PC-9 (cell line): ENCODE measurements at regions not wholly inside any gene's neighbourhood (a gene's known extent, or its start where the extent isn't known, plus 50 kb on each side); places are given as distances from the start of the nearest gene placed in this dataset.

Experiments used
- BruUV-seq: library from RNA; stranded (reverse); fragments of 400-500 nt; replicated peaks from 2 replicates; lab custom pipeline; 2021; lab: Mats Ljungman, UMichigan
- CTCF ChIA-PET: fragments of 300-600 bp; sonication (Branson Sonifier 250); formaldehyde crosslinking; loops from one replicate; lab custom pipeline; 2022; ENCODE audit warnings: antibody characterized with exemption; lab: Charles Lee
- POLR2A ChIA-PET: fragments of 300-600 bp; sonication (Branson Sonifier 250); formaldehyde crosslinking; loops from one replicate; lab custom pipeline; 2022; ENCODE audit warnings: antibody characterized with exemption; ENCODE audit not compliant: unreplicated experiment; lab: Charles Lee
- DNase-seq, 2 experiments: peaks; one replicate each; pipeline versions ENCODE4 v3.0.0 to v3.0.0-alpha.2; 2015 to 2022; ENCODE audit warnings: mixed read lengths in 1 of 2
- H2AFZ ChIP-seq: fragments of 200-600 bp; sonication (generic); 2 replicates; pipeline ENCODE4 v1.8.1; 2017; ENCODE audit warnings: antibody characterized with exemption
- H3F3A ChIP-seq: fragments of 200-600 bp; sonication (generic); 2 replicates; pipeline ENCODE4 v1.8.1; 2017; ENCODE audit warnings: antibody characterized with exemption, mild to moderate bottlenecking, low read depth; ENCODE audit not compliant: insufficient read depth
- H3K27ac ChIP-seq: fragments of 200-600 bp; sonication (generic); 2 replicates; pipeline ENCODE4 v1.6.1; 2016; ENCODE audit warnings: mixed run types
- H3K27me3 ChIP-seq: fragments of 200-600 bp; sonication (generic); 2 replicates; pipeline ENCODE4 v1.6.1; 2016; ENCODE audit warnings: low read depth, mixed run types; ENCODE audit not compliant: insufficient read depth
- H3K36me3 ChIP-seq: fragments of 200-600 bp; sonication (generic); 2 replicates; pipeline ENCODE4 v1.6.1; 2016; ENCODE audit warnings: low read depth, mixed run types
- H3K4me1 ChIP-seq: fragments of 200-600 bp; sonication (generic); replicated peaks from 2 replicates; pipeline ENCODE4 v1.6.1; 2016; ENCODE audit warnings: mixed run types; ENCODE audit not compliant: insufficient read depth
- H3K4me2 ChIP-seq: fragments of 200-600 bp; sonication (generic); 2 replicates; pipeline ENCODE4 v1.6.1; 2017; ENCODE audit warnings: mixed run types
- H3K4me3 ChIP-seq: fragments of 200-600 bp; sonication (generic); 2 replicates; pipeline ENCODE4 v1.6.1; 2016; ENCODE audit warnings: mixed run types
- H3K79me2 ChIP-seq: fragments of 200-600 bp; sonication (generic); 2 replicates; pipeline ENCODE4 v1.6.1; 2017; ENCODE audit warnings: low read depth, mixed run types
- H3K9me2 ChIP-seq: fragments of 200-600 bp; sonication (generic); 2 replicates; pipeline ENCODE4 v1.8.1; 2017; ENCODE audit warnings: mild to moderate bottlenecking; ENCODE audit not compliant: insufficient read depth
- H3K9me3 ChIP-seq: fragments of 200-600 bp; sonication (generic); 2 replicates; pipeline ENCODE4 v1.8.1; 2016; ENCODE audit warnings: low read depth; ENCODE audit not compliant: insufficient read depth
- H4K20me1 ChIP-seq: fragments of 200-600 bp; sonication (generic); 2 replicates; pipeline ENCODE4 v1.8.1; 2017; ENCODE audit not compliant: insufficient read depth
- CTCF ChIP-seq: fragments of 200-600 bp; sonication (generic); conservative IDR thresholded peaks from 2 replicates; pipeline ENCODE4 v1.6.1; 2017; ENCODE audit warnings: mixed run types, antibody characterized with exemption, mild to moderate bottlenecking, moderate library complexity
- EZH2 ChIP-seq: fragments of 200-600 bp; sonication (generic); IDR thresholded peaks from 2 replicates; pipeline ENCODE4 v1.8.0; 2017; ENCODE audit warnings: antibody characterized with exemption, low read depth
- intact Hi-C: fragments of 100-400 bp; cut with micrococcal nuclease; formaldehyde crosslinking; loops from one replicate; pipeline ENCODE4 v1.10.0; 2022; ENCODE audit not compliant: unreplicated experiment

GRCh38 chr12:90069711-90070110, 361.1 kb upstream of the ATP2B1 start:
- Histone ChIP-seq H3K36me3 (no peaks in the 10 kb centered on the region), H3K9me2 (no peaks in the 10 kb centered on the region), H3K27ac (no peak overlapping the region), H4K20me1 (no peaks in the 10 kb centered on the region), H3K9me3 (no peaks in the 10 kb centered on the region), H2AFZ (no peak overlapping the region), H3K4me1 (no peaks in the 10 kb centered on the region), H3K4me3 (no peak overlapping the region), H3K4me2 (no peak overlapping the region), H3F3A (no peaks in the 10 kb centered on the region), H3K27me3 (no peaks in the 10 kb centered on the region), H3K79me2 (no peaks in the 10 kb centered on the region)
- intact Hi-C loops = no loop called here
- POLR2A ChIA-PET = no interaction called here
- BruUV-seq = no TSS peak
- TF ChIP-seq EZH2 (no peak), CTCF (no peak)
- CTCF ChIA-PET = no interaction called here
- DNase-seq = no peak

GRCh38 chr12:90067791-90068190, 359.2 kb upstream of the ATP2B1 start:
- Histone ChIP-seq H3K4me3 (no peak overlapping the region), H3F3A (no peaks in the 10 kb centered on the region), H2AFZ (no peak overlapping the region), H3K27me3 (no peaks in the 10 kb centered on the region), H3K36me3 (no peaks in the 10 kb centered on the region), H4K20me1 (no peaks in the 10 kb centered on the region), H3K4me2 (no peak overlapping the region), H3K79me2 (no peaks in the 10 kb centered on the region), H3K27ac (no peak overlapping the region), H3K4me1 (no peaks in the 10 kb centered on the region), H3K9me3 (no peaks in the 10 kb centered on the region), H3K9me2 (no peaks in the 10 kb centered on the region)
- CTCF ChIA-PET = no interaction called here
- intact Hi-C loops = no loop called here
- no TSS peak for BruUV-seq
- DNase-seq = no peak
- POLR2A ChIA-PET = no interaction called here
- TF ChIP-seq CTCF = no peak
- no peak for TF ChIP-seq EZH2

- intact Hi-C loops = no loop called here
- TF ChIP-seq CTCF (no peak), EZH2 (no peak)
- CTCF ChIA-PET = no interaction called here
Observed at GRCh38 chr12:90064852-90065801, 356.5 kb upstream of the ATP2B1 start.

More at GRCh38 chr12:90064852-90065801, 356.5 kb upstream of the ATP2B1 start:
- Histone ChIP-seq H4K20me1 (no peaks in the 10 kb centered on the region), H2AFZ (no peak overlapping the region), H3K4me1 (no peaks in the 10 kb centered on the region), H3K9me3 (no peaks in the 10 kb centered on the region), H3K4me3 (no peak overlapping the region), H3K9me2 (no peaks in the 10 kb centered on the region), H3K36me3 (no peaks in the 10 kb centered on the region), H3K27me3 (no peaks in the 10 kb centered on the region), H3K79me2 (no peaks in the 10 kb centered on the region), H3K4me2 (no peak overlapping the region), H3F3A (no peaks in the 10 kb centered on the region), H3K27ac (no peak overlapping the region)
- POLR2A ChIA-PET = no interaction called here
- BruUV-seq = no TSS peak
- no peak for DNase-seq
